Stimulated activated CD8-positive, alpha-beta memory T cell treated with anti-CD3 and anti-CD28 coated beads, Interleukin-4, amount 100 ng/mL, for 48 hours (primary cell): ENCODE measurements at regions not wholly inside any gene's neighbourhood (a gene's known extent, or its start where the extent isn't known, plus 50 kb on each side); places are given as distances from the start of the nearest gene placed in this dataset.
"Not testable (repeated sequence)": the region's sequence is repeated elsewhere in the genome, so short reads cannot be mapped to it uniquely, and the experiment has no call there.

Experiments
- DNase-seq: peaks from one replicate; pipeline ENCODE4 v3.0.0-alpha.2; 2020

GRCh38 chr12:119931402-119931801 is 54.3 kb upstream of the CIT start:
- DNase-seq, result no peak

GRCh38 chr12:119932921-119933320 is 55.8 kb upstream of the CIT start:
- DNase-seq, result no peak

GRCh38 chr12:119934780-119935179 is 54.3 kb upstream of the BICDL1 start:
- DNase-seq, result not testable (repeated sequence)

- no peak for DNase-seq
Measured at GRCh38 chr12:119936705-119937311, 52.2 kb upstream of the BICDL1 start.

- DNase-seq, result peak; percentile 86
Measured at GRCh38 chr12:119938049-119938667, 50.9 kb upstream of the BICDL1 start.
